ENCODE measurements at regions not wholly inside any gene's neighbourhood (a gene's known extent, or its start where the extent isn't known, plus 50 kb on each side); places are given as distances from the start of the nearest gene placed in this dataset.

GRCh38 chr3:66719796-66720356, 219.1 kb upstream of the LRIG1 start:
- TF ChIP-seq CTCF (IDR thresholded peaks at IDR 0.05) (no peak), EZH2 (IDR thresholded peaks at IDR 0.05; ENCODE audit: borderline replicate concordance, insufficient read depth, low read depth, low read length, poor library complexity, severe bottlenecking) (no peak)

Measured in B cell (primary cell).